ENCODE measurements at regions not wholly inside any gene's neighbourhood (a gene's known extent, or its start where the extent isn't known, plus 50 kb on each side); places are given as distances from the start of the nearest gene placed in this dataset.
"Not testable (repeated sequence)": the region's sequence is repeated elsewhere in the genome, so short reads cannot be mapped to it uniquely, and the experiment has no call there.

GRCh38 chr12:90828621-90829020 is 126.4 kb downstream of the CCER1 start:
- no peak for DNase-seq

GRCh38 chr12:90827567-90827966 is 127.4 kb downstream of the CCER1 start:
- no peak for DNase-seq

- DNase-seq = no peak
These were observed 128.9 kb downstream of the CCER1 start for GRCh38 chr12:90826036-90826435.

GRCh38 chr12:90823859-90824258 is 131.1 kb downstream of the CCER1 start:
- no peak for DNase-seq

GRCh38 chr12:90819709-90820108 is 135.3 kb downstream of the CCER1 start:
- no peak for DNase-seq

GRCh38 chr12:90816353-90817089 is 138.5 kb downstream of the CCER1 start:
- DNase-seq = no peak

GRCh38 chr12:90809940-90810339 is 145.0 kb downstream of the CCER1 start:
- no peak for DNase-seq

- DNase-seq = no peak
These were observed 146.4 kb downstream of the CCER1 start for GRCh38 chr12:90808568-90808967.

- DNase-seq = no peak
These were observed 152.2 kb downstream of the CCER1 start for GRCh38 chr12:90802727-90803126.

- no peak for DNase-seq
These were observed 153.2 kb downstream of the CCER1 start for GRCh38 chr12:90801776-90802175.

- no peak for DNase-seq
These were observed 160.8 kb downstream of the CCER1 start for GRCh38 chr12:90794212-90794611.

- not testable (repeated sequence) for DNase-seq
These were observed 162.3 kb downstream of the CCER1 start for GRCh38 chr12:90792718-90793117.

GRCh38 chr12:90791445-90791844 is 163.5 kb downstream of the CCER1 start:
- DNase-seq = no peak

- no peak for DNase-seq
These were observed 164.2 kb downstream of the CCER1 start for GRCh38 chr12:90790747-90791146.

GRCh38 chr12:90773491-90773890 is 181.5 kb downstream of the CCER1 start:
- no peak for DNase-seq

GRCh38 chr12:90770861-90771260 is 184.1 kb downstream of the CCER1 start:
- no peak for DNase-seq

- no peak for DNase-seq
These were observed 197.0 kb downstream of the CCER1 start for GRCh38 chr12:90757957-90758356.

- no peak for DNase-seq
These were observed 209.8 kb downstream of the CCER1 start for GRCh38 chr12:90745211-90745610.

- DNase-seq = no peak
These were observed 213.4 kb downstream of the CCER1 start for GRCh38 chr12:90741611-90742010.

- DNase-seq = no peak
These were observed 225.2 kb downstream of the CCER1 start for GRCh38 chr12:90729736-90730135.

GRCh38 chr12:90712671-90713070 is 242.3 kb downstream of the CCER1 start:
- no peak for DNase-seq

GRCh38 chr12:90710711-90711110 is 244.3 kb downstream of the CCER1 start:
- no peak for DNase-seq

GRCh38 chr12:90706036-90706435 is 248.9 kb downstream of the CCER1 start:
- DNase-seq = no peak

GRCh38 chr12:90695415-90695814 is 259.6 kb downstream of the CCER1 start:
- DNase-seq = no peak

- DNase-seq = no peak
These were observed 264.9 kb downstream of the CCER1 start for GRCh38 chr12:90690120-90690519.

All from activated CD4-positive, alpha-beta T cell treated with anti-CD3 and anti-CD28 coated beads, Interleukin-10, Interleukin-2, amounts not matched to agents 100 ng/mL and 50 ng/mL, durations not matched to agents 16 hours and 8 hours (primary cell).